ENCODE measurements at regions not wholly inside any gene's neighbourhood (a gene's known extent, or its start where the extent isn't known, plus 50 kb on each side); places are given as distances from the start of the nearest gene placed in this dataset.

DNA sequence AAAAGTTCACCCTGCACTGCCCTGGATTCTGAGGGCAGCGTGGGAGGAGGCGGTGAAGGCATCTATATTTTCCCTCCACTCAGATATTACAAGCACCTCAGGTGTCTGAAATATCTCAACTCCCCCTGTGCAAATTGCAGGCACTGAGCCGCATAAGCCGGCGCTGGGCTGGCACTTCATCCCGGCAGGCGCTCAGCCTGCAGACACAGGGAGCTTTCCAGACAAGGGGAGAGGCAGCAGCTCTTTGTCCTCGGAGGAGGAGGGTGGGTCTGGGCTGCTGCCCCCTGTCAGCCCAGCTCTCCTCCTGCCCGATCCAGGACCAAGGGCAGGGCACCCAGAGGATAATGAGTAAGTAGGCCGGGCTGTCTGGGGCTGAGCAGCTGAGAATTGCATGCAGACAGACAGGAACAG, 189.3 kb upstream of the MYT1L start:
- H3K4me2 ChIP-seq (ENCODE audit: low read length): no peak overlapping the region
- no peak for TF ChIP-seq EZH2 (IDR thresholded peaks at IDR 0.05; ENCODE audit: borderline replicate concordance, low read length)
- TF ChIP-seq, protein P1, sequence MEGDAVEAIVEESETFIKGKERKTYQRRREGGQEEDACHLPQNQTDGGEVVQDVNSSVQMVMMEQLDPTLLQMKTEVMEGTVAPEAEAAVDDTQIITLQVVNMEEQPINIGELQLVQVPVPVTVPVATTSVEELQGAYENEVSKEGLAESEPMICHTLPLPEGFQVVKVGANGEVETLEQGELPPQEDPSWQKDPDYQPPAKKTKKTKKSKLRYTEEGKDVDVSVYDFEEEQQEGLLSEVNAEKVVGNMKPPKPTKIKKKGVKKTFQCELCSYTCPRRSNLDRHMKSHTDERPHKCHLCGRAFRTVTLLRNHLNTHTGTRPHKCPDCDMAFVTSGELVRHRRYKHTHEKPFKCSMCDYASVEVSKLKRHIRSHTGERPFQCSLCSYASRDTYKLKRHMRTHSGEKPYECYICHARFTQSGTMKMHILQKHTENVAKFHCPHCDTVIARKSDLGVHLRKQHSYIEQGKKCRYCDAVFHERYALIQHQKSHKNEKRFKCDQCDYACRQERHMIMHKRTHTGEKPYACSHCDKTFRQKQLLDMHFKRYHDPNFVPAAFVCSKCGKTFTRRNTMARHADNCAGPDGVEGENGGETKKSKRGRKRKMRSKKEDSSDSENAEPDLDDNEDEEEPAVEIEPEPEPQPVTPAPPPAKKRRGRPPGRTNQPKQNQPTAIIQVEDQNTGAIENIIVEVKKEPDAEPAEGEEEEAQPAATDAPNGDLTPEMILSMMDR (IDR thresholded peaks at IDR 0.05; ENCODE audit: low read length): no peak

DNA sequence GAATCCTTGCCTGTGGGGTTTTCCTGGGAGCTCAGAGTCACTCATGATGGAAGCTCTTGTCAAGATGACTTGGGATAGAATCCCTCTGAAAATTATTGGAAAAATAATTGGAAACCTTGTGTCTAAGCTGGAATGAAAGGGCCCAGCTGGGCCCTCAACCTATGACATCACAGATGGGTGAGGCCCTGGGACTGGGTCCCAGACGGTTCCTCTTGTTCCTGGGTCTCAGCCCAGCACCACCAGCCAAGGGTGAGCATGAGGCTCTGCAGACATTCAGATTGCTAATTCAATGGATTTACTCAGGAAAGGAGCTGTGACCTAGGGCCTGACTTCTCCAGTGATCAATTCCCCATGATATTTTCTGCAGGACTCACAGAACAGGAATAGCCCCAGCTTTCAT, 188.3 kb upstream of the MYT1L start:
- no peak overlapping the region for H3K27ac ChIP-seq (ENCODE audit: low read depth, low read length, poor library complexity, severe bottlenecking)
- no peaks in the 10 kb centered on the region for H3K9me2 ChIP-seq (ENCODE audit: low read depth, low read length)
- H3K27me3 ChIP-seq (ENCODE audit: insufficient read depth, low read length): no peaks in the 10 kb centered on the region
- no peak overlapping the region for H2AFZ ChIP-seq (ENCODE audit: low read length)
- H3K4me2 ChIP-seq (ENCODE audit: low read length): no peak overlapping the region
- H3K79me2 ChIP-seq (ENCODE audit: insufficient read depth, low read length): no peaks in the 10 kb centered on the region
- H3K4me1 ChIP-seq (ENCODE audit: insufficient read depth, low read length, severe bottlenecking): no peaks in the 10 kb centered on the region
- no peak overlapping the region for H3K9ac ChIP-seq (ENCODE audit: low read length)
- no peaks in the 10 kb centered on the region for H4K20me1 ChIP-seq (ENCODE audit: insufficient read depth, low read length)
- no peaks in the 10 kb centered on the region for H3F3A ChIP-seq (ENCODE audit: insufficient read depth, low read length)
- no peak overlapping the region for H3K4me3 ChIP-seq (ENCODE audit: low read depth, low read length, poor library complexity, severe bottlenecking)
- no peak for TF ChIP-seq EZH2 (IDR thresholded peaks at IDR 0.05; ENCODE audit: borderline replicate concordance, low read length)
- TF ChIP-seq, protein P1 (IDR thresholded peaks at IDR 0.05; ENCODE audit: low read length): no peak
- H3K36me3 ChIP-seq (ENCODE audit: insufficient read depth, low read length): no peaks in the 10 kb centered on the region
- H3K9me3 ChIP-seq (ENCODE audit: low read length): no peaks in the 10 kb centered on the region

More for the DNA sequence above, 189.3 kb upstream of the MYT1L start:
- H3K79me2 ChIP-seq (ENCODE audit: insufficient read depth, low read length): no peaks in the 10 kb centered on the region
- no peaks in the 10 kb centered on the region for H3K9me2 ChIP-seq (ENCODE audit: low read depth, low read length)
- H3K9me3 ChIP-seq (ENCODE audit: low read length): no peaks in the 10 kb centered on the region
- no peak overlapping the region for H2AFZ ChIP-seq (ENCODE audit: low read length)
- H3K4me1 ChIP-seq (ENCODE audit: insufficient read depth, low read length, severe bottlenecking): no peaks in the 10 kb centered on the region
- no peaks in the 10 kb centered on the region for H3K27me3 ChIP-seq (ENCODE audit: insufficient read depth, low read length)
- H3K9ac ChIP-seq (ENCODE audit: low read length): no peak overlapping the region
- no peaks in the 10 kb centered on the region for H4K20me1 ChIP-seq (ENCODE audit: insufficient read depth, low read length)
- H3K27ac ChIP-seq (ENCODE audit: low read depth, low read length, poor library complexity, severe bottlenecking): no peak overlapping the region
- H3F3A ChIP-seq (ENCODE audit: insufficient read depth, low read length): no peaks in the 10 kb centered on the region
- no peaks in the 10 kb centered on the region for H3K36me3 ChIP-seq (ENCODE audit: insufficient read depth, low read length)
- no peak overlapping the region for H3K4me3 ChIP-seq (ENCODE audit: low read depth, low read length, poor library complexity, severe bottlenecking)

DNA sequence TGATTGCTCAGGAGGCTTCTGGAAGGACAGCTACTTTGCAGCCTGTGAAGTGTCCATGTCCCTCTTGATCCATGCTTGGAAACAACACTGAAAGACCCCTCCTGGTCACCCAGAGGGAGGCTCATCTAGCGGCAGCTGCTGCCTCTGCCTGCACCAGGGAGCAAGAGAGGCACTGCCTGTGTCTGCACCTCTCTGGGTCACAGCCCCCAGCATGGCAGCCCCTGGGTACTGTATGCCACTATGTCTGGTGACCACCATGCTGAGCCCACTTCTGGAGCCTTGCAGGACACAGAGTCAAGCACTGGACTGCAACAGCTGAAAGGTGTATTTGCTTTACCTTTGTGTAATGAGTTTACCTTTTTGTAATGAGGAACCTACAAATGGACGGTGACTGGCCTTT, 186.3 kb upstream of the MYT1L start:
- Histone ChIP-seq H3K9ac (ENCODE audit: low read length) (no peak overlapping the region), H3K4me2 (ENCODE audit: low read length) (no peak overlapping the region), H3K27me3 (ENCODE audit: insufficient read depth, low read length) (no peaks in the 10 kb centered on the region), H4K20me1 (ENCODE audit: insufficient read depth, low read length) (no peaks in the 10 kb centered on the region), H3K79me2 (ENCODE audit: insufficient read depth, low read length) (no peaks in the 10 kb centered on the region), H3K4me1 (ENCODE audit: insufficient read depth, low read length, severe bottlenecking) (no peaks in the 10 kb centered on the region), H3K4me3 (ENCODE audit: low read depth, low read length, poor library complexity, severe bottlenecking) (no peak overlapping the region), H3K27ac (ENCODE audit: low read depth, low read length, poor library complexity, severe bottlenecking) (no peak overlapping the region), H3K36me3 (ENCODE audit: insufficient read depth, low read length) (no peaks in the 10 kb centered on the region), H3F3A (ENCODE audit: insufficient read depth, low read length) (no peaks in the 10 kb centered on the region), H3K9me3 (ENCODE audit: low read length) (no peaks in the 10 kb centered on the region), H2AFZ (ENCODE audit: low read length) (no peak overlapping the region), H3K9me2 (ENCODE audit: low read depth, low read length) (no peaks in the 10 kb centered on the region)
- TF ChIP-seq, protein P1 (IDR thresholded peaks at IDR 0.05; ENCODE audit: low read length): no peak
- no peak for TF ChIP-seq EZH2 (IDR thresholded peaks at IDR 0.05; ENCODE audit: borderline replicate concordance, low read length)
